A673 (cell line): ENCODE measurements at regions not wholly inside any gene's neighbourhood (a gene's known extent, or its start where the extent isn't known, plus 50 kb on each side); places are given as distances from the start of the nearest gene placed in this dataset.

Experiments used
- CTCF ChIP-seq: fragments of 300-800, 200-600 bp; sonication (generic); conservative IDR thresholded peaks from 2 replicates; pipeline ENCODE4 v1.5.1; 2017; ENCODE audit warnings: low read depth, mild to moderate bottlenecking, antibody characterized with exemption, low read length, moderate library complexity, mixed read lengths
- EZH2 ChIP-seq: fragments of 200-600 bp; sonication (generic); IDR thresholded peaks from 2 replicates; pipeline ENCODE4 v1.6.1; 2017; ENCODE audit warnings: borderline replicate concordance, low read depth, mild to moderate bottlenecking, mixed read lengths, antibody characterized with exemption, low read length; ENCODE audit not compliant: poor library complexity, severe bottlenecking

GRCh38 chr17:16886655-16887322, 85.1 kb downstream of the TNFRSF13B start:
- no peak for TF ChIP-seq EZH2
- TF ChIP-seq CTCF, result no peak
